ENCODE measurements at regions not wholly inside any gene's neighbourhood (a gene's known extent, or its start where the extent isn't known, plus 50 kb on each side); places are given as distances from the start of the nearest gene placed in this dataset.

DNA sequence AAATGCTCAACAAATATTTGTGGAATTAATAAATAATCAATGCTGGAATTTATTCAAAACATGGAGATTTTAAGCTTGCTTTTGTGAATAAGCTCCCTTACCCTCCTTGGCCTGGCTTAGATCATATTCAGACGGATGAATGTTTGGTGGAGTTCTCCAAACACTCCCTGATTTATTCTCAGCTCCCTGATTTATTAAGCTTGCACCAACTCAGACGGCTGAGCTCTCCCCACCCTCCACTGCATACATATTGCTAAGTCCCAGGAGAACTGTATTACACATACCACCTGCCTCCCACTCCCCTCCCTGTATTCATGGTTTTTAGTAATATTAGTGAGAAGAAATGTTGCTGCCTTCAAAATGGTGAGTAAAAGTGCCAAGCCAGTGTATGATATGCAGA, 1057.5 kb downstream of the SORCS3 start:
- TF ChIP-seq, protein P1, sequence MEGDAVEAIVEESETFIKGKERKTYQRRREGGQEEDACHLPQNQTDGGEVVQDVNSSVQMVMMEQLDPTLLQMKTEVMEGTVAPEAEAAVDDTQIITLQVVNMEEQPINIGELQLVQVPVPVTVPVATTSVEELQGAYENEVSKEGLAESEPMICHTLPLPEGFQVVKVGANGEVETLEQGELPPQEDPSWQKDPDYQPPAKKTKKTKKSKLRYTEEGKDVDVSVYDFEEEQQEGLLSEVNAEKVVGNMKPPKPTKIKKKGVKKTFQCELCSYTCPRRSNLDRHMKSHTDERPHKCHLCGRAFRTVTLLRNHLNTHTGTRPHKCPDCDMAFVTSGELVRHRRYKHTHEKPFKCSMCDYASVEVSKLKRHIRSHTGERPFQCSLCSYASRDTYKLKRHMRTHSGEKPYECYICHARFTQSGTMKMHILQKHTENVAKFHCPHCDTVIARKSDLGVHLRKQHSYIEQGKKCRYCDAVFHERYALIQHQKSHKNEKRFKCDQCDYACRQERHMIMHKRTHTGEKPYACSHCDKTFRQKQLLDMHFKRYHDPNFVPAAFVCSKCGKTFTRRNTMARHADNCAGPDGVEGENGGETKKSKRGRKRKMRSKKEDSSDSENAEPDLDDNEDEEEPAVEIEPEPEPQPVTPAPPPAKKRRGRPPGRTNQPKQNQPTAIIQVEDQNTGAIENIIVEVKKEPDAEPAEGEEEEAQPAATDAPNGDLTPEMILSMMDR (IDR thresholded peaks at IDR 0.05), result no peak
- TF ChIP-seq EP300 (IDR thresholded peaks at IDR 0.05) (no peak), POLR2A (IDR thresholded peaks at IDR 0.05) (no peak)
